H9 (cell line): ENCODE measurements at regions not wholly inside any gene's neighbourhood (a gene's known extent, or its start where the extent isn't known, plus 50 kb on each side); places are given as distances from the start of the nearest gene placed in this dataset.

Experiments used
- DNase-seq: peaks from one replicate; pipeline ENCODE4 v3.0.0-alpha.2; 2017
- H2AFZ ChIP-seq: one replicate; pipeline ENCODE4 v1.6.1; 2013; ENCODE audit warnings: mild to moderate bottlenecking, low read length, control low read depth, moderate library complexity
- H2AK5ac ChIP-seq: 2 replicates; pipeline ENCODE4 v1.6.1; 2013; ENCODE audit warnings: low read length, control low read depth, mixed read lengths; ENCODE audit not compliant: insufficient read length
- H2BK120ac ChIP-seq: one replicate; pipeline ENCODE4 v1.6.1; 2013; ENCODE audit warnings: low read depth, mild to moderate bottlenecking, low read length, control low read depth, inconsistent platforms; ENCODE audit not compliant: poor library complexity, severe bottlenecking
- H2BK12ac ChIP-seq: 2 replicates; pipeline ENCODE4 v1.6.1; 2013; ENCODE audit warnings: low read length, control low read depth, mixed read lengths, low read depth; ENCODE audit not compliant: insufficient read length
- H2BK15ac ChIP-seq: 2 replicates; pipeline ENCODE4 v1.6.1; 2013; ENCODE audit warnings: low read depth, low read length, control low read depth
- H2BK20ac ChIP-seq: one replicate; pipeline ENCODE4 v1.6.1; 2013; ENCODE audit warnings: low read depth, mild to moderate bottlenecking, low read length, control low read depth, inconsistent platforms; ENCODE audit not compliant: poor library complexity, severe bottlenecking
- H2BK5ac ChIP-seq: 2 replicates; pipeline ENCODE4 v1.6.1; 2013; ENCODE audit warnings: low read length, control low read depth, mixed read lengths; ENCODE audit not compliant: insufficient read length
- H3K14ac ChIP-seq: 2 replicates; pipeline ENCODE4 v1.6.1; 2013; ENCODE audit warnings: low read length, control low read depth; ENCODE audit not compliant: insufficient read depth
- H3K18ac ChIP-seq: 2 replicates; pipeline ENCODE4 v1.6.1; 2013; ENCODE audit warnings: low read depth, mild to moderate bottlenecking, mixed read lengths, low read length, control low read depth; ENCODE audit not compliant: insufficient read length
- H3K23ac ChIP-seq: 2 replicates; pipeline ENCODE4 v1.6.1; 2013; ENCODE audit warnings: low read length, control low read depth, mixed read lengths, low read depth; ENCODE audit not compliant: insufficient read length
- H3K23me2 ChIP-seq: 2 replicates; pipeline ENCODE4 v1.6.1; 2013; ENCODE audit warnings: low read depth, mild to moderate bottlenecking, mixed read lengths, low read length, control low read depth; ENCODE audit not compliant: insufficient read length, poor library complexity, severe bottlenecking
- H3K27ac ChIP-seq: 2 replicates; pipeline ENCODE4 v1.5.1; 2013; ENCODE audit warnings: low read length, control low read depth, mixed read lengths, low read depth; ENCODE audit not compliant: insufficient read length
- H3K27me3 ChIP-seq: 2 replicates; pipeline ENCODE4 v1.6.1; 2013; ENCODE audit warnings: low read length, control low read depth, inconsistent platforms; ENCODE audit not compliant: insufficient read depth
- H3K4ac ChIP-seq: 2 replicates; pipeline ENCODE4 v1.6.1; 2013; ENCODE audit warnings: low read depth, mild to moderate bottlenecking, control low read depth, inconsistent platforms, low read length, moderate library complexity
- H3K4me1 ChIP-seq: 2 replicates; pipeline ENCODE4 v1.6.1; 2013; ENCODE audit warnings: low read length, control low read depth, inconsistent platforms; ENCODE audit not compliant: insufficient read depth
- H3K4me2 ChIP-seq: 2 replicates; pipeline ENCODE4 v1.6.1; 2013; ENCODE audit warnings: low read length, control low read depth, mixed read lengths; ENCODE audit not compliant: insufficient read length, insufficient read depth
- H3K56ac ChIP-seq: 2 replicates; pipeline ENCODE4 v1.6.1; 2013; ENCODE audit warnings: low read depth, mild to moderate bottlenecking, mixed read lengths, low read length, control low read depth; ENCODE audit not compliant: insufficient read length
- H3K79me1 ChIP-seq: 2 replicates; pipeline ENCODE4 v1.6.1; 2013; ENCODE audit warnings: low read depth, mild to moderate bottlenecking, moderate library complexity, low read length, control low read depth, inconsistent platforms; ENCODE audit not compliant: insufficient read depth, poor library complexity, severe bottlenecking
- H3K79me2 ChIP-seq: 2 replicates; pipeline ENCODE4 v1.6.1; 2013; ENCODE audit warnings: low read length, control low read depth, inconsistent platforms; ENCODE audit not compliant: insufficient read depth
- H3K9ac ChIP-seq: 2 replicates; pipeline ENCODE4 v1.6.1; 2013; ENCODE audit warnings: low read length, control low read depth, mixed read lengths; ENCODE audit not compliant: insufficient read length; ENCODE audit errors: extremely low read depth
- H3K9me3 ChIP-seq: one replicate; pipeline ENCODE4 v1.6.1; 2013; ENCODE audit warnings: low read depth, low read length, inconsistent platforms; ENCODE audit not compliant: control insufficient read depth
- H3T11ph ChIP-seq: one replicate; pipeline ENCODE4 v1.6.1; 2013; ENCODE audit warnings: mild to moderate bottlenecking, low read length, control low read depth, inconsistent platforms
- H4K20me1 ChIP-seq: one replicate; pipeline ENCODE4 v1.6.1; 2013; ENCODE audit not compliant: control insufficient read depth, insufficient read length, insufficient read depth
- H4K5ac ChIP-seq: 2 replicates; pipeline ENCODE4 v1.6.1; 2013; ENCODE audit warnings: low read depth, mild to moderate bottlenecking, mixed read lengths, low read length, control low read depth; ENCODE audit not compliant: insufficient read length
- H4K8ac ChIP-seq: replicated peaks from 2 replicates; pipeline ENCODE4 v1.6.1; 2013; ENCODE audit warnings: low read length, control low read depth, mixed read lengths, low read depth; ENCODE audit not compliant: insufficient read length
- H4K91ac ChIP-seq: 2 replicates; pipeline ENCODE4 v1.6.1; 2013; ENCODE audit warnings: low read depth, mild to moderate bottlenecking, moderate library complexity, mixed read lengths, low read length, control low read depth; ENCODE audit not compliant: insufficient read length
- H3K27ac Mint-ChIP-seq, 3 experiments: 2 replicates in 2 of 3; 3 replicates in 1 of 3; pipeline ENCODE4 v1.8.0; 2020 to 2021; ENCODE audit warnings: mixed read lengths in 3 of 3, mild to moderate bottlenecking in 1 of 3, moderate library complexity in 1 of 3
- H3K27me3 Mint-ChIP-seq: 2 replicates; pipeline ENCODE4 v1.8.0; 2021; ENCODE audit warnings: low read depth, mild to moderate bottlenecking, moderate library complexity, mixed read lengths
- H3K36me3 Mint-ChIP-seq, 3 experiments: 2 replicates in 2 of 3; 3 replicates in 1 of 3; pipeline ENCODE4 v1.8.0; 2020 to 2021; ENCODE audit warnings: low read depth in 3 of 3, mixed read lengths in 3 of 3; ENCODE audit not compliant: insufficient read depth in 1 of 3
- H3K4me1 Mint-ChIP-seq, 2 experiments: 2 replicates each; pipeline ENCODE4 v1.8.0; 2020; ENCODE audit warnings: mixed read lengths in 2 of 2
- H3K4me3 Mint-ChIP-seq, 2 experiments: 2 replicates in 1 of 2; 3 replicates in 1 of 2; pipeline ENCODE4 v1.8.0; 2020 to 2021; ENCODE audit warnings: mild to moderate bottlenecking in 2 of 2, mixed read lengths in 2 of 2, moderate library complexity in 1 of 2
- H3K9me3 Mint-ChIP-seq, 2 experiments: 2 replicates in 1 of 2; 3 replicates in 1 of 2; pipeline ENCODE4 v1.8.0; 2020; ENCODE audit warnings: mild to moderate bottlenecking in 2 of 2, mixed read lengths in 2 of 2, moderate library complexity in 1 of 2
- CTCF ChIP-seq: fragments of 200-600 bp; sonication (generic); conservative IDR thresholded peaks from 3 replicates; pipeline ENCODE4 v1.8.0; 2021; ENCODE audit warnings: antibody characterized with exemption, mild to moderate bottlenecking
- WGBS: extraction: QIAGEN DNeasy Blood & Tissue Kit; methylation state at CpG from one replicate; pipeline ENCODE4 v1.1.7; 2013; ENCODE audit warnings: missing lambda C conversion rate, low lambda C conversion rate, mixed read lengths; ENCODE audit not compliant: insufficient read length; ENCODE audit errors: extremely low coverage; 5-methylcytosine and 5-hydroxymethylcytosine counted together

GRCh38 chr1:219415433-219415832 is 197.5 kb downstream of the ZC3H11B start:
- H3K4ac ChIP-seq, result no peak overlapping the region
- H3K27me3 Mint-ChIP-seq, result no peaks in the 10 kb centered on the region
- H4K20me1 ChIP-seq, result no peaks in the 10 kb centered on the region
- no peak overlapping the region for H2AK5ac ChIP-seq
- H3T11ph ChIP-seq, result no peak overlapping the region
- no peaks in the 10 kb centered on the region for H3K27me3 ChIP-seq
- no peaks in the 10 kb centered on the region for H3K9me3 ChIP-seq
- H3K14ac ChIP-seq, result no peak overlapping the region
- 0 out of 7 replicates have a peak, but pooled peaks cover 0 to 4% (median 0%) of the 10 kb centered on the region in 3 experiments for H3K36me3 Mint-ChIP-seq
- no peak overlapping the region for H3K27ac Mint-ChIP-seq
- H2AFZ ChIP-seq, result no peak overlapping the region
- H2BK120ac ChIP-seq, result no peak overlapping the region
- no peak overlapping the region for H3K4me3 Mint-ChIP-seq
- no peak overlapping the region for H2BK12ac ChIP-seq
- no peak overlapping the region for H3K9ac ChIP-seq
- no peak overlapping the region for H3K18ac ChIP-seq
- H3K4me1 Mint-ChIP-seq, result no peaks in the 10 kb centered on the region
- no peak overlapping the region for H3K27ac ChIP-seq
- H4K5ac ChIP-seq, result no peak overlapping the region
- no peak for DNase-seq
- no peak overlapping the region for H4K8ac ChIP-seq
- H3K4me1 ChIP-seq, result no peaks in the 10 kb centered on the region
- no peak overlapping the region for H4K91ac ChIP-seq
- H2BK5ac ChIP-seq, result no peak overlapping the region
- no peak for TF ChIP-seq CTCF
- no peaks in the 10 kb centered on the region for H3K79me1 ChIP-seq
- WGBS, result no CpG with 5 or more reads among the region's 2 CpGs
- H2BK15ac ChIP-seq, result no peak overlapping the region
- H3K23me2 ChIP-seq, result no peaks in the 10 kb centered on the region
- H2BK20ac ChIP-seq, result no peak overlapping the region
- no peak overlapping the region for H3K23ac ChIP-seq
- H3K79me2 ChIP-seq, result no peaks in the 10 kb centered on the region
- H3K4me2 ChIP-seq, result no peak overlapping the region
- H3K56ac ChIP-seq, result no peak overlapping the region
- no peaks in the 10 kb centered on the region; a peak in 1 of 5 replicates for H3K9me3 Mint-ChIP-seq
